PFSK-1 (cell line): ENCODE measurements at regions not wholly inside any gene's neighbourhood (a gene's known extent, or its start where the extent isn't known, plus 50 kb on each side); places are given as distances from the start of the nearest gene placed in this dataset.

Experiments
- FOXP2 ChIP-seq: optimal IDR thresholded peaks from 2 replicates; pipeline ENCODE3; 2011; ENCODE audit warnings: borderline replicate concordance, control low read depth, inconsistent platforms; ENCODE audit not compliant: insufficient read depth; ENCODE audit errors: extremely low read length, extremely low read depth
- POLR2AphosphoS5 ChIP-seq: IDR thresholded peaks from 2 replicates; pipeline ENCODE4 v1.6.1; 2012; ENCODE audit warnings: low read depth, mild to moderate bottlenecking, control low read depth, low read length, moderate library complexity
- REST ChIP-seq, 2 experiments: IDR thresholded peaks; 2 replicates each; pipeline versions ENCODE4 v1.6.1 to v1.8.0; 2011 to 2012; ENCODE audit warnings: low read depth in 2 of 2, low read length in 2 of 2, control low read depth in 1 of 2, inconsistent platforms in 1 of 2, mild to moderate bottlenecking in 1 of 2, moderate library complexity in 1 of 2; ENCODE audit not compliant: insufficient read depth in 1 of 2
- SIN3A ChIP-seq: IDR thresholded peaks from 2 replicates; pipeline ENCODE4 v1.6.1; 2012; ENCODE audit warnings: mild to moderate bottlenecking, low read length, moderate library complexity, borderline replicate concordance; ENCODE audit not compliant: insufficient read depth
- TAF1 ChIP-seq: IDR thresholded peaks from 2 replicates; pipeline ENCODE4 v1.6.1; 2012; ENCODE audit warnings: low read length, control low read depth, borderline replicate concordance; ENCODE audit not compliant: insufficient read depth

- TF ChIP-seq REST (IDR thresholded peaks at IDR 0.05; ENCODE audit: insufficient read depth in 1 of 2, low read depth in 2 of 2, low read length in 2 of 2) (no peak), TAF1 (no peak), POLR2AphosphoS5 (no peak), SIN3A (no peak), FOXP2 (no peak)
Measured at GRCh38 chr12:92495108-92495507, 207.7 kb upstream of the PLEKHG7 start.

GRCh38 chr12:92493816-92494215, 209.0 kb upstream of the PLEKHG7 start:
- TF ChIP-seq TAF1 (no peak), POLR2AphosphoS5 (no peak), FOXP2 (no peak), SIN3A (no peak), REST (IDR thresholded peaks at IDR 0.05; ENCODE audit: insufficient read depth in 1 of 2, low read depth in 2 of 2, low read length in 2 of 2) (no peak)

GRCh38 chr12:92492995-92493394, 209.8 kb upstream of the PLEKHG7 start:
- no peak for TF ChIP-seq REST (IDR thresholded peaks at IDR 0.05; ENCODE audit: insufficient read depth in 1 of 2, low read depth in 2 of 2, low read length in 2 of 2)
- no peak for TF ChIP-seq SIN3A
- no peak for TF ChIP-seq TAF1
- TF ChIP-seq POLR2AphosphoS5 = no peak
- no peak for TF ChIP-seq FOXP2

GRCh38 chr12:92492291-92492690, 210.5 kb upstream of the PLEKHG7 start:
- TF ChIP-seq POLR2AphosphoS5 (no peak), TAF1 (no peak), REST (IDR thresholded peaks at IDR 0.05; ENCODE audit: insufficient read depth in 1 of 2, low read depth in 2 of 2, low read length in 2 of 2) (no peak), SIN3A (no peak), FOXP2 (no peak)

GRCh38 chr12:92489781-92490180, 213.0 kb upstream of the PLEKHG7 start:
- TF ChIP-seq SIN3A = no peak
- no peak for TF ChIP-seq POLR2AphosphoS5
- TF ChIP-seq FOXP2 = no peak
- no peak for TF ChIP-seq REST (IDR thresholded peaks at IDR 0.05; ENCODE audit: insufficient read depth in 1 of 2, low read depth in 2 of 2, low read length in 2 of 2)
- TF ChIP-seq TAF1 = no peak
